PC-9 (cell line): ENCODE measurements at regions not wholly inside any gene's neighbourhood (a gene's known extent, or its start where the extent isn't known, plus 50 kb on each side); places are given as distances from the start of the nearest gene placed in this dataset.

Experiments used
- EZH2 ChIP-seq: fragments of 200-600 bp; sonication (generic); IDR thresholded peaks from 2 replicates; pipeline ENCODE4 v1.8.0; 2017; ENCODE audit warnings: antibody characterized with exemption, low read depth
- TF ChIP-seq, protein P1 (sequence below): fragments of 200-600 bp; sonication (generic); conservative IDR thresholded peaks from 2 replicates; pipeline ENCODE4 v1.6.1; 2017; ENCODE audit warnings: mixed run types, antibody characterized with exemption, mild to moderate bottlenecking, moderate library complexity

DNA sequence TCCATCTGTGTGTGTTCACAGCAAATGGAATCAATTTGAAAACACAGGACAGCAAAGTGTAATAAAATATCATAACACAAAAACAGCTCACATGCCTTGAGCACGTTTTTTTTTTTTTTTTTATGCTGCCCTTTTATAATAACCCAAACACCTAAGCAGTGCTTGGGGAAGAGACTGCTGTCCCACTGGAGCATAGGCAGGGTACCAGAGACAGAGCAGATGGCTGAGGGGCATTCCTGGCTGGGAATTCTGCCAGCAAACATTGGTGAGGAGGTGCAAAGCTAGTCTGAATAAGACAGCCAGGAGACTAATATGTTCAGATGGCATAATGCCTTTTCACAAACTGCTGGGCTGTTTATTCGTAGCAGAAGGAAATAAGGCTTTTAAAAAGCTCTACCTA, 58.1 kb upstream of the SV2C start:
- TF ChIP-seq, protein P1, sequence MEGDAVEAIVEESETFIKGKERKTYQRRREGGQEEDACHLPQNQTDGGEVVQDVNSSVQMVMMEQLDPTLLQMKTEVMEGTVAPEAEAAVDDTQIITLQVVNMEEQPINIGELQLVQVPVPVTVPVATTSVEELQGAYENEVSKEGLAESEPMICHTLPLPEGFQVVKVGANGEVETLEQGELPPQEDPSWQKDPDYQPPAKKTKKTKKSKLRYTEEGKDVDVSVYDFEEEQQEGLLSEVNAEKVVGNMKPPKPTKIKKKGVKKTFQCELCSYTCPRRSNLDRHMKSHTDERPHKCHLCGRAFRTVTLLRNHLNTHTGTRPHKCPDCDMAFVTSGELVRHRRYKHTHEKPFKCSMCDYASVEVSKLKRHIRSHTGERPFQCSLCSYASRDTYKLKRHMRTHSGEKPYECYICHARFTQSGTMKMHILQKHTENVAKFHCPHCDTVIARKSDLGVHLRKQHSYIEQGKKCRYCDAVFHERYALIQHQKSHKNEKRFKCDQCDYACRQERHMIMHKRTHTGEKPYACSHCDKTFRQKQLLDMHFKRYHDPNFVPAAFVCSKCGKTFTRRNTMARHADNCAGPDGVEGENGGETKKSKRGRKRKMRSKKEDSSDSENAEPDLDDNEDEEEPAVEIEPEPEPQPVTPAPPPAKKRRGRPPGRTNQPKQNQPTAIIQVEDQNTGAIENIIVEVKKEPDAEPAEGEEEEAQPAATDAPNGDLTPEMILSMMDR: no peak
- no peak for TF ChIP-seq EZH2
